SK-N-SH (cell line): ENCODE measurements at regions not wholly inside any gene's neighbourhood (a gene's known extent, or its start where the extent isn't known, plus 50 kb on each side); places are given as distances from the start of the nearest gene placed in this dataset.

Experiments used
- CTCF ChIA-PET: fragments of 300-600, 350-600 bp; formaldehyde crosslinking; extraction: SDS; loops from one replicate; lab custom pipeline; 2021; lab: Yijun Ruan, JAX
- POLR2A ChIA-PET: fragments of 350-600 bp; sonication (Branson Sonifier 250); formaldehyde crosslinking; extraction: SDS; loops from one replicate; lab custom pipeline; 2020; ENCODE audit warnings: antibody characterized with exemption, inconsistent platforms; lab: Yijun Ruan, JAX
- DNase-seq: peaks from one replicate; pipeline ENCODE4 v3.0.0; 2012
- H2AFZ ChIP-seq: fragments of 200-600 bp; sonication (generic); 2 replicates; pipeline ENCODE4 v1.8.1; 2016; ENCODE audit warnings: antibody characterized with exemption, mild to moderate bottlenecking, low read depth
- H3F3A ChIP-seq: fragments of 200-600 bp; sonication (generic); replicated peaks from 2 replicates; pipeline ENCODE3; 2016; ENCODE audit warnings: antibody characterized with exemption, mild to moderate bottlenecking; ENCODE audit not compliant: insufficient read depth
- H3K27ac ChIP-seq, 2 experiments: fragments of 200-500 bp in 1 of 2; fragments of 200-600 bp in 1 of 2; sonication (Bioruptor generic) in 1 of 2; sonication (generic), shearing (Covaris generic) in 1 of 2; 2 replicates each; pipeline versions ENCODE4 v1.5.1 to v1.6.1; 2014 to 2016; ENCODE audit warnings: low read depth in 2 of 2, inconsistent platforms in 1 of 2, low read length in 1 of 2, mild to moderate bottlenecking in 1 of 2, mixed read lengths in 1 of 2
- H3K27me3 ChIP-seq: fragments of 200-600 bp; sonication (generic), shearing (Covaris generic); 2 replicates; pipeline ENCODE4 v1.6.1; 2016; ENCODE audit warnings: mixed run types; ENCODE audit not compliant: insufficient read depth
- H3K36me3 ChIP-seq, 2 experiments: fragments of 200-500 bp in 1 of 2; fragments of 200-600 bp in 1 of 2; sonication (Bioruptor generic) in 1 of 2; sonication (generic) in 1 of 2; replicated peaks in 1 of 2; 2 replicates each; pipeline versions ENCODE3 to v1.5.1; 2014 to 2016; ENCODE audit warnings: low read length in 1 of 2, mild to moderate bottlenecking in 1 of 2; ENCODE audit not compliant: insufficient read depth in 2 of 2, control insufficient read depth in 1 of 2
- H3K4me1 ChIP-seq, 2 experiments: fragments of 200-500 bp in 1 of 2; fragments of 200-600 bp in 1 of 2; sonication (Bioruptor generic) in 1 of 2; sonication (generic), shearing (Covaris generic) in 1 of 2; 2 replicates each; pipeline versions ENCODE4 v1.5.1 to v1.6.1; 2014 to 2016; ENCODE audit warnings: low read depth in 1 of 2, low read length in 1 of 2, mixed run types in 1 of 2; ENCODE audit not compliant: insufficient read depth in 2 of 2, control insufficient read depth in 1 of 2
- H3K4me2 ChIP-seq: fragments of 200-600 bp; sonication (generic), shearing (Covaris generic); 2 replicates; pipeline ENCODE4 v1.6.1; 2017; ENCODE audit warnings: mixed run types
- H3K4me3 ChIP-seq, 2 experiments: fragments of 200-500 bp in 1 of 2; fragments of 200-600 bp in 1 of 2; sonication (Bioruptor generic) in 1 of 2; sonication (generic), shearing (Covaris generic) in 1 of 2; 2 replicates each; pipeline versions ENCODE4 v1.5.1 to v1.8.1; 2014 to 2016; ENCODE audit warnings: low read depth in 2 of 2, inconsistent platforms in 1 of 2, low read length in 1 of 2, mild to moderate bottlenecking in 1 of 2, mixed read lengths in 1 of 2, moderate library complexity in 1 of 2
- H3K79me2 ChIP-seq: fragments of 200-600 bp; sonication (generic); 2 replicates; pipeline ENCODE4 v1.8.1; 2017; ENCODE audit warnings: mild to moderate bottlenecking; ENCODE audit not compliant: insufficient read depth
- H3K9ac ChIP-seq: fragments of 200-600 bp; sonication (generic); 2 replicates; pipeline ENCODE4 v1.6.1; 2017; ENCODE audit warnings: mixed run types
- H3K9me2 ChIP-seq: fragments of 200-600 bp; sonication (generic); 2 replicates; pipeline ENCODE4 v1.6.1; 2017; ENCODE audit warnings: mixed run types
- H3K9me3 ChIP-seq: fragments of 200-600 bp; sonication (generic); 2 replicates; pipeline ENCODE4 v1.6.1; 2017; ENCODE audit warnings: mixed run types, mild to moderate bottlenecking, moderate library complexity
- H4K20me1 ChIP-seq: fragments of 200-600 bp; sonication (generic); 2 replicates; pipeline ENCODE4 v1.6.1; 2017; ENCODE audit warnings: mild to moderate bottlenecking, mixed run types; ENCODE audit not compliant: insufficient read depth
- ELF1 ChIP-seq: IDR thresholded peaks from 2 replicates; pipeline ENCODE4 v1.4.0; 2012
- EP300 ChIP-seq, 2 experiments: IDR thresholded peaks; 2 replicates each; pipeline versions ENCODE4 v1.4.0 to v1.6.1; 2012; ENCODE audit warnings: borderline replicate concordance in 1 of 2, low read depth in 1 of 2, low read length in 1 of 2
- FOXJ3 ChIP-seq: sonication (generic); formaldehyde crosslinking; IDR thresholded peaks from 2 replicates; pipeline ENCODE4 v1.5.1; 2020; ENCODE audit warnings: mild to moderate bottlenecking, missing genetic modification reagents
- FOXM1 ChIP-seq: IDR thresholded peaks from 2 replicates; pipeline ENCODE4 v1.4.0; 2012; ENCODE audit warnings: low read depth, mild to moderate bottlenecking
- GABPA ChIP-seq: IDR thresholded peaks from 2 replicates; pipeline ENCODE4 v1.4.0; 2012; ENCODE audit warnings: low read depth, mild to moderate bottlenecking
- GATA2 ChIP-seq: sonication (generic); formaldehyde crosslinking; IDR thresholded peaks from 2 replicates; pipeline ENCODE4 v1.5.0; 2020; ENCODE audit warnings: mild to moderate bottlenecking, missing genetic modification reagents
- JUND ChIP-seq: IDR thresholded peaks from 2 replicates; pipeline ENCODE4 v1.4.0; 2012
- NRF1 ChIP-seq: IDR thresholded peaks from 2 replicates; pipeline ENCODE4 v1.6.1; 2012; ENCODE audit warnings: low read depth, mild to moderate bottlenecking, low read length
- POLR2AphosphoS5 ChIP-seq: IDR thresholded peaks from 2 replicates; pipeline ENCODE4 v1.6.1; 2012; ENCODE audit warnings: low read depth, low read length
- SMC3 ChIP-seq: IDR thresholded peaks from 2 replicates; pipeline ENCODE4 v1.6.1; 2012; ENCODE audit warnings: low read depth, low read length, improper control_type of control experiment
- TCF12 ChIP-seq: IDR thresholded peaks from 2 replicates; pipeline ENCODE4 v1.4.0; 2012
- TEAD4 ChIP-seq: IDR thresholded peaks from 2 replicates; pipeline ENCODE4 v1.4.0; 2012; ENCODE audit warnings: mild to moderate bottlenecking, borderline replicate concordance; ENCODE audit not compliant: insufficient read depth
- WGBS: methylation state at CpG from one replicate; pipeline ENCODE4 v1.1.6; 2017; ENCODE audit warnings: low lambda C conversion rate; 5-methylcytosine and 5-hydroxymethylcytosine counted together
- TF ChIP-seq, protein P1 (sequence below): IDR thresholded peaks from 2 replicates; pipeline ENCODE4 v1.6.1; 2012; ENCODE audit warnings: mild to moderate bottlenecking, low read depth, low read length, moderate library complexity
- TF ChIP-seq, protein P2 (sequence below): fragments of 200-600 bp; sonication (generic); IDR thresholded peaks from 2 replicates; pipeline ENCODE4 v1.6.1; 2017; ENCODE audit warnings: antibody characterized with exemption, mild to moderate bottlenecking, moderate library complexity
- TF ChIP-seq, protein P3 (sequence below): fragments of 150-350 bp; IDR thresholded peaks from 2 replicates; pipeline ENCODE4 v1.6.1; 2016; ENCODE audit warnings: mild to moderate bottlenecking, low read depth, low read length
- TF ChIP-seq, protein P4 (sequence below): IDR thresholded peaks from 2 replicates; pipeline ENCODE4 v1.4.0; 2012; ENCODE audit warnings: low read depth

- no peak overlapping the region for H3K4me3 ChIP-seq
- TF ChIP-seq NRF1 (no peak), SMC3 (no peak), TCF12 (no peak), GABPA (no peak), POLR2AphosphoS5 (no peak), GATA2 (no peak), FOXM1 (no peak), JUND (no peak), FOXJ3 (CRISPR knock-in tag) (no peak), EP300 (IDR thresholded peaks at IDR 0.05; ENCODE audit: borderline replicate concordance in 1 of 2, low read depth in 1 of 2, low read length in 1 of 2) (no peak), ELF1 (no peak), TEAD4 (no peak)
- TF ChIP-seq, protein P1, sequence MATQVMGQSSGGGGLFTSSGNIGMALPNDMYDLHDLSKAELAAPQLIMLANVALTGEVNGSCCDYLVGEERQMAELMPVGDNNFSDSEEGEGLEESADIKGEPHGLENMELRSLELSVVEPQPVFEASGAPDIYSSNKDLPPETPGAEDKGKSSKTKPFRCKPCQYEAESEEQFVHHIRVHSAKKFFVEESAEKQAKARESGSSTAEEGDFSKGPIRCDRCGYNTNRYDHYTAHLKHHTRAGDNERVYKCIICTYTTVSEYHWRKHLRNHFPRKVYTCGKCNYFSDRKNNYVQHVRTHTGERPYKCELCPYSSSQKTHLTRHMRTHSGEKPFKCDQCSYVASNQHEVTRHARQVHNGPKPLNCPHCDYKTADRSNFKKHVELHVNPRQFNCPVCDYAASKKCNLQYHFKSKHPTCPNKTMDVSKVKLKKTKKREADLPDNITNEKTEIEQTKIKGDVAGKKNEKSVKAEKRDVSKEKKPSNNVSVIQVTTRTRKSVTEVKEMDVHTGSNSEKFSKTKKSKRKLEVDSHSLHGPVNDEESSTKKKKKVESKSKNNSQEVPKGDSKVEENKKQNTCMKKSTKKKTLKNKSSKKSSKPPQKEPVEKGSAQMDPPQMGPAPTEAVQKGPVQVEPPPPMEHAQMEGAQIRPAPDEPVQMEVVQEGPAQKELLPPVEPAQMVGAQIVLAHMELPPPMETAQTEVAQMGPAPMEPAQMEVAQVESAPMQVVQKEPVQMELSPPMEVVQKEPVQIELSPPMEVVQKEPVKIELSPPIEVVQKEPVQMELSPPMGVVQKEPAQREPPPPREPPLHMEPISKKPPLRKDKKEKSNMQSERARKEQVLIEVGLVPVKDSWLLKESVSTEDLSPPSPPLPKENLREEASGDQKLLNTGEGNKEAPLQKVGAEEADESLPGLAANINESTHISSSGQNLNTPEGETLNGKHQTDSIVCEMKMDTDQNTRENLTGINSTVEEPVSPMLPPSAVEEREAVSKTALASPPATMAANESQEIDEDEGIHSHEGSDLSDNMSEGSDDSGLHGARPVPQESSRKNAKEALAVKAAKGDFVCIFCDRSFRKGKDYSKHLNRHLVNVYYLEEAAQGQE, result no peak
- TF ChIP-seq, protein P2, sequence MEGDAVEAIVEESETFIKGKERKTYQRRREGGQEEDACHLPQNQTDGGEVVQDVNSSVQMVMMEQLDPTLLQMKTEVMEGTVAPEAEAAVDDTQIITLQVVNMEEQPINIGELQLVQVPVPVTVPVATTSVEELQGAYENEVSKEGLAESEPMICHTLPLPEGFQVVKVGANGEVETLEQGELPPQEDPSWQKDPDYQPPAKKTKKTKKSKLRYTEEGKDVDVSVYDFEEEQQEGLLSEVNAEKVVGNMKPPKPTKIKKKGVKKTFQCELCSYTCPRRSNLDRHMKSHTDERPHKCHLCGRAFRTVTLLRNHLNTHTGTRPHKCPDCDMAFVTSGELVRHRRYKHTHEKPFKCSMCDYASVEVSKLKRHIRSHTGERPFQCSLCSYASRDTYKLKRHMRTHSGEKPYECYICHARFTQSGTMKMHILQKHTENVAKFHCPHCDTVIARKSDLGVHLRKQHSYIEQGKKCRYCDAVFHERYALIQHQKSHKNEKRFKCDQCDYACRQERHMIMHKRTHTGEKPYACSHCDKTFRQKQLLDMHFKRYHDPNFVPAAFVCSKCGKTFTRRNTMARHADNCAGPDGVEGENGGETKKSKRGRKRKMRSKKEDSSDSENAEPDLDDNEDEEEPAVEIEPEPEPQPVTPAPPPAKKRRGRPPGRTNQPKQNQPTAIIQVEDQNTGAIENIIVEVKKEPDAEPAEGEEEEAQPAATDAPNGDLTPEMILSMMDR, result no peak
- TF ChIP-seq, protein P3, sequence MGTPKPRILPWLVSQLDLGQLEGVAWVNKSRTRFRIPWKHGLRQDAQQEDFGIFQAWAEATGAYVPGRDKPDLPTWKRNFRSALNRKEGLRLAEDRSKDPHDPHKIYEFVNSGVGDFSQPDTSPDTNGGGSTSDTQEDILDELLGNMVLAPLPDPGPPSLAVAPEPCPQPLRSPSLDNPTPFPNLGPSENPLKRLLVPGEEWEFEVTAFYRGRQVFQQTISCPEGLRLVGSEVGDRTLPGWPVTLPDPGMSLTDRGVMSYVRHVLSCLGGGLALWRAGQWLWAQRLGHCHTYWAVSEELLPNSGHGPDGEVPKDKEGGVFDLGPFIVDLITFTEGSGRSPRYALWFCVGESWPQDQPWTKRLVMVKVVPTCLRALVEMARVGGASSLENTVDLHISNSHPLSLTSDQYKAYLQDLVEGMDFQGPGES, result no peak
- TF ChIP-seq, protein P4, sequence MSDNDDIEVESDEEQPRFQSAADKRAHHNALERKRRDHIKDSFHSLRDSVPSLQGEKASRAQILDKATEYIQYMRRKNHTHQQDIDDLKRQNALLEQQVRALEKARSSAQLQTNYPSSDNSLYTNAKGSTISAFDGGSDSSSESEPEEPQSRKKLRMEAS, result no peak
- TF ChIP-seq, all 33 proteins: peak for 0
- ChIA-PET POLR2A (no interaction called here), CTCF (interaction anchor here (1.2 to 3.2 kb wide), 3 partner anchors 11 to 89 kb away, joined by 3 to 13 read pairs (median 4); no protein-coding TSS in a partner anchor)
- H3F3A ChIP-seq, result no peaks in the 10 kb centered on the region
- H3K27me3 ChIP-seq, result no peaks in the 10 kb centered on the region
- no peaks in the 10 kb centered on the region for H3K9me3 ChIP-seq
- H3K27ac ChIP-seq, result no peak overlapping the region
- H3K79me2 ChIP-seq, result no peaks in the 10 kb centered on the region
- peaks cover 0 to 4% of the 10 kb centered on the region in 2 experiments; a peak in 1 of 4 replicates for H3K4me1 ChIP-seq
- no peak overlapping the region for H2AFZ ChIP-seq
- no peak overlapping the region for H3K9ac ChIP-seq
- H3K36me3 ChIP-seq, result no peaks in the 10 kb centered on the region
- WGBS, result 81% methylated on average over 10 of the region's 10 CpGs
- DNase-seq, result no peak
- no peak overlapping the region for H3K4me2 ChIP-seq
- no peaks in the 10 kb centered on the region for H4K20me1 ChIP-seq
- H3K9me2 ChIP-seq, result no peaks in the 10 kb centered on the region
Measured at GRCh38 chr6:37115236-37115895, 54.6 kb upstream of the PIM1 start.
